ENCODE measurements at regions not wholly inside any gene's neighbourhood (a gene's known extent, or its start where the extent isn't known, plus 50 kb on each side); places are given as distances from the start of the nearest gene placed in this dataset.

- TF ChIP-seq CTCF (IDR thresholded peaks at IDR 0.05; ENCODE audit: low read depth, low read length, missing input control) (no peak), RAD21 (IDR thresholded peaks at IDR 0.05) (no peak), RXRA (IDR thresholded peaks at IDR 0.05) (no peak), GABPA (IDR thresholded peaks at IDR 0.05 in 1 of 2, conservative IDR thresholded peaks at IDR 0.05 in 1 of 2) (no peak), EGR1 (IDR thresholded peaks at IDR 0.05; ENCODE audit: low read depth in 2 of 2) (no peak), TAF1 (conservative IDR thresholded peaks at IDR 0.05) (no peak), NR2F2 (IDR thresholded peaks at IDR 0.05) (no peak), YY1 (IDR thresholded peaks at IDR 0.05) (no peak)
- TF ChIP-seq, protein P1, sequence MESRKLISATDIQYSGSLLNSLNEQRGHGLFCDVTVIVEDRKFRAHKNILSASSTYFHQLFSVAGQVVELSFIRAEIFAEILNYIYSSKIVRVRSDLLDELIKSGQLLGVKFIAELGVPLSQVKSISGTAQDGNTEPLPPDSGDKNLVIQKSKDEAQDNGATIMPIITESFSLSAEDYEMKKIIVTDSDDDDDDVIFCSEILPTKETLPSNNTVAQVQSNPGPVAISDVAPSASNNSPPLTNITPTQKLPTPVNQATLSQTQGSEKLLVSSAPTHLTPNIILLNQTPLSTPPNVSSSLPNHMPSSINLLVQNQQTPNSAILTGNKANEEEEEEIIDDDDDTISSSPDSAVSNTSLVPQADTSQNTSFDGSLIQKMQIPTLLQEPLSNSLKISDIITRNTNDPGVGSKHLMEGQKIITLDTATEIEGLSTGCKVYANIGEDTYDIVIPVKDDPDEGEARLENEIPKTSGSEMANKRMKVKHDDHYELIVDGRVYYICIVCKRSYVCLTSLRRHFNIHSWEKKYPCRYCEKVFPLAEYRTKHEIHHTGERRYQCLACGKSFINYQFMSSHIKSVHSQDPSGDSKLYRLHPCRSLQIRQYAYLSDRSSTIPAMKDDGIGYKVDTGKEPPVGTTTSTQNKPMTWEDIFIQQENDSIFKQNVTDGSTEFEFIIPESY (IDR thresholded peaks at IDR 0.05): no peak
- TF ChIP-seq, protein P2, sequence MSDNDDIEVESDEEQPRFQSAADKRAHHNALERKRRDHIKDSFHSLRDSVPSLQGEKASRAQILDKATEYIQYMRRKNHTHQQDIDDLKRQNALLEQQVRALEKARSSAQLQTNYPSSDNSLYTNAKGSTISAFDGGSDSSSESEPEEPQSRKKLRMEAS (IDR thresholded peaks at IDR 0.05): no peak
- TF ChIP-seq, protein P3, sequence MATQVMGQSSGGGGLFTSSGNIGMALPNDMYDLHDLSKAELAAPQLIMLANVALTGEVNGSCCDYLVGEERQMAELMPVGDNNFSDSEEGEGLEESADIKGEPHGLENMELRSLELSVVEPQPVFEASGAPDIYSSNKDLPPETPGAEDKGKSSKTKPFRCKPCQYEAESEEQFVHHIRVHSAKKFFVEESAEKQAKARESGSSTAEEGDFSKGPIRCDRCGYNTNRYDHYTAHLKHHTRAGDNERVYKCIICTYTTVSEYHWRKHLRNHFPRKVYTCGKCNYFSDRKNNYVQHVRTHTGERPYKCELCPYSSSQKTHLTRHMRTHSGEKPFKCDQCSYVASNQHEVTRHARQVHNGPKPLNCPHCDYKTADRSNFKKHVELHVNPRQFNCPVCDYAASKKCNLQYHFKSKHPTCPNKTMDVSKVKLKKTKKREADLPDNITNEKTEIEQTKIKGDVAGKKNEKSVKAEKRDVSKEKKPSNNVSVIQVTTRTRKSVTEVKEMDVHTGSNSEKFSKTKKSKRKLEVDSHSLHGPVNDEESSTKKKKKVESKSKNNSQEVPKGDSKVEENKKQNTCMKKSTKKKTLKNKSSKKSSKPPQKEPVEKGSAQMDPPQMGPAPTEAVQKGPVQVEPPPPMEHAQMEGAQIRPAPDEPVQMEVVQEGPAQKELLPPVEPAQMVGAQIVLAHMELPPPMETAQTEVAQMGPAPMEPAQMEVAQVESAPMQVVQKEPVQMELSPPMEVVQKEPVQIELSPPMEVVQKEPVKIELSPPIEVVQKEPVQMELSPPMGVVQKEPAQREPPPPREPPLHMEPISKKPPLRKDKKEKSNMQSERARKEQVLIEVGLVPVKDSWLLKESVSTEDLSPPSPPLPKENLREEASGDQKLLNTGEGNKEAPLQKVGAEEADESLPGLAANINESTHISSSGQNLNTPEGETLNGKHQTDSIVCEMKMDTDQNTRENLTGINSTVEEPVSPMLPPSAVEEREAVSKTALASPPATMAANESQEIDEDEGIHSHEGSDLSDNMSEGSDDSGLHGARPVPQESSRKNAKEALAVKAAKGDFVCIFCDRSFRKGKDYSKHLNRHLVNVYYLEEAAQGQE (IDR thresholded peaks at IDR 0.05): no peak
- TF ChIP-seq, protein P4, sequence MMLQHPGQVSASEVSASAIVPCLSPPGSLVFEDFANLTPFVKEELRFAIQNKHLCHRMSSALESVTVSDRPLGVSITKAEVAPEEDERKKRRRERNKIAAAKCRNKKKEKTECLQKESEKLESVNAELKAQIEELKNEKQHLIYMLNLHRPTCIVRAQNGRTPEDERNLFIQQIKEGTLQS (IDR thresholded peaks at IDR 0.05): no peak
Measured at GRCh38 chr15:69518806-69519205, 66.2 kb downstream of the RPLP1 start.

All from liver (tissue), 3 donors.